ENCODE measurements at regions not wholly inside any gene's neighbourhood (a gene's known extent, or its start where the extent isn't known, plus 50 kb on each side); places are given as distances from the start of the nearest gene placed in this dataset.
"Not testable (repeated sequence)": the region's sequence is repeated elsewhere in the genome, so short reads cannot be mapped to it uniquely, and the experiment has no call there.

DNA sequence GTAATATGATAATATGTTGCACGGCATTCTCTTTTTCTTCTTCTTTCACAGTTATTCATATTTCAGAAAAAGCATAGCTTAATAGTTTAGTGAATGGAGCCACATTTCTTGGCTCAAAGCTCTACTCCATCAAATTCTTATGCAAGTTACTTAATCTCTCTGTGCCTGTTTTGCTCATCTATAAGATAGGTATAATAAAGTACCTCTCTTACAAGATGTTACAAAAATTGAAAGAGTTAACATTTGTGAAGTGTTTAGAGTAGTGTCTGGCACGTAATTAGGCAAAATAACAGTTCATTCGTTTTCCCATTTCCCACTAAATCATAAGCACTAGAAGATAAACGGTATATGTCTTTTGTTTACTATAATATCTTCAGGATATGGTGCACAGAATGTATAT, 1304.4 kb upstream of the EYS start:
- intact Hi-C loops (cut with DNase I), result no loop called here

DNA sequence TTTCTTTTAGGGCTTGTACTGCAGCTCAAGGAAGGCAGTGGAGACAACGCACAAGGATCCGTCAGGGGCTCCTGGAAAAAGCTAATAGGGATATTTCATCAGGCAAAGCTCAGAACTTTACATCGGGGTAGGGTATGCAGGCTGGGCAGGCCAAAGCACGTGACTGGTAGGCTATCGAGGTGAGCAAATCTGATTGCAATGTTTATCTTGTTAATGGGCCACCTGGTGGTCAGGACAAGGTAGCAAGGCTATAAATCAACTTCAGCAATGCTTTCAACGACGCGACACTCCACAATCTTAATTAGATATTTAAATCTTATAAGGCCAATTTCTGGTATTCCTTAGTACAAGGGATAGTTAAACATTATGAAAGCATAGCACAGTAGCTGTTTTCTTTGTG, 1302.8 kb upstream of the EYS start:
- no peak for ATAC-seq
- intact Hi-C loops (cut with DNase I), result no loop called here

More for the DNA sequence above, 1304.4 kb upstream of the EYS start:
- DNase-seq (ENCODE audit: low spot score) (no peak), ATAC-seq (no peak)

DNA sequence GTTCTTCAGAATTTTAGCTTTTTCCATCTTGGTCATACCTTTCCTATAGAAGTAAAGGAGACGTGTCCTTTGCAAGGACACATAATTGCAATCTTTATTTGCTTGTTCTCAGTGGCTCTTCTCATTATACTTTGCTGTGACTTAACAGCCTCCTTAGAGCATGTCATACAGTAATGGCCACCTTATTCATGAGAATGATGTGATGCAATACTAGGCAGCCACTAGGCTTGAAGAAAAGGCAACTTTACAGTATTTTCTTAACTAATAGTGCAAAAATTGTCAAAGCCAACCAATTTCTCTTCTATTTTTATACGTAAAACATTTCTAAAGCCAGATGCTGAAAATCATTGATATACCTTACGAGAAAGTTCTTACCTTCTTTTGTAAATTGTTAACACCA, 1296.8 kb upstream of the EYS start:
- intact Hi-C loops (cut with DNase I), result no loop called here
- ATAC-seq, result no peak
- no peak for DNase-seq (ENCODE audit: low spot score)

More for the DNA sequence above, 1302.8 kb upstream of the EYS start:
- no peak for DNase-seq (ENCODE audit: low spot score)

DNA sequence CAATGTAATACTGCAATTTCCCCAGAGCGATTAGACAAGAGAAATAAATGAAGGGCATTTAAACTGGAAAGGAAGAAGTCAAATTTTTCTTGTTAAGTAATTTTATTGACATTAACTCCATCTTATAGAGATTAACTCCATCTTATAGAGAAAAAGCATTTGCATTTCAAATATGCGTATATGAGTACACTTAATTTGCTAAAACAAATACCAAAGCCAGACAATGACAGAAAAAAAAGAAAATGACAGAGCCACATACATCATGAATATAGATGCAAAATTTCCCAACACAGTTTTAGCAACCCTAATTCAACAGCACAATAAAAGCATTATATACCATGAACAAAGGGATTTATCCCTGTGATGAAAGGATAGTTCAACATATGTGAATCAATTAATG, 1293.1 kb upstream of the EYS start:
- no peak for ATAC-seq
- intact Hi-C loops (cut with DNase I), result no loop called here

DNA sequence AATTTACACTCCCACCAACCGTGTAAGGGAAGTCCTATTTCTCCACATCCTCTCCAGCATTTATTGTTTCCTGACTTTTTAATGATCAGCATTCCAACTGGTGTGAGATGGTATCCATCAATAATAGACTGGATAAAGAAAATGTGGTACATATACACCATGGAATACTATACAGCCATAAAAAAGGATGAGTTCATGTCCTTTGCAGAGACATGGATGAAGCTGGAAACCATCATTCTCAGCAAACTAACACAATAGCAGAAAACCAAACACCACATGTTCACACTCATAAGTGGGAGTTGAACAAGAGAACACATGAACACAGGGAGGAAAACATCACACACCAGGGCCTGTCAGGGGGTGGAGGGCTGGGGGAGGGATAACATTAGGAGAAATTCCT, 1290.6 kb upstream of the EYS start:
- not testable (repeated sequence) for ATAC-seq

More for the DNA sequence above, 1293.1 kb upstream of the EYS start:
- DNase-seq (ENCODE audit: low spot score), result no peak

DNA sequence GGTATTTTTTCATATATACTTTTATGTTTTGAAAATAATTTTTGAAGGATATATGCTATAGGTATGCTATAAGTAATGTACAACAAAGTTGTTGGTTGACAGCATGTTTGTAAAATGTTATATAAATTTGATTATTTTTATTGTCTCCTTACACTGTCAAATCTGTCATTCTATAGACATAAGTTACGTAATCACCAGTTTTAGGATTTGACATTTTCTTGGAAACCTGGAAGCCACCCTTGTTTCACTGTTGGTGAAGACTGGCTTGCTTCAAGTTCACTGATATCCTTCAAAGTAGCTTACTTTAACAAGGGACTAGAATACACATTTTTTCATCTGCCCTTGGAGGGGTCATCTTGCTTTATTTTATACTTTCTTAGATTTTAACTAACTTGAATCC, 1288.6 kb upstream of the EYS start:
- no peak for ATAC-seq
- intact Hi-C loops (cut with DNase I), result no loop called here
- DNase-seq (ENCODE audit: low spot score), result no peak

More for the DNA sequence above, 1290.6 kb upstream of the EYS start:
- DNase-seq (ENCODE audit: low spot score); intact Hi-C loops (cut with DNase I): not testable (repeated sequence)

DNA sequence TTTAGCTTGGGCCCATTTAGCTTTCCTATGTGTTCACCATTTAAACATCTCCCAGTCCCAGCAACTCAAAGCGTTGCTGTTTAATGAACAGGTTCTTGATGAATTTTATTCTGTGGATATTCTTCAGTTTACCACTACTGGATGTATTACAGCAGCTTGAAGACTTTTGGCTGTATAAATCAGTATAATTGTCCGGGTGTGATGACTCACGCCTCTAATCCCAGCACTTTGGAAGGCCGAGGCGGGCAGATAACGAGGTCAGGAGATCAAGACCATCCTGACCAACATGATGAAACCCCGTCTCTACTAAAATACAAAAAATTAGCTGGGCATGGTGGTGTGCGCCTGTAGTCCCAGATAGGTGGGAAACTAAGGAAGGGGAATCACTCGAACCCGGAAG, 1286.7 kb upstream of the EYS start:
- ATAC-seq; DNase-seq (ENCODE audit: low spot score); intact Hi-C loops (cut with DNase I): not testable (repeated sequence)

DNA sequence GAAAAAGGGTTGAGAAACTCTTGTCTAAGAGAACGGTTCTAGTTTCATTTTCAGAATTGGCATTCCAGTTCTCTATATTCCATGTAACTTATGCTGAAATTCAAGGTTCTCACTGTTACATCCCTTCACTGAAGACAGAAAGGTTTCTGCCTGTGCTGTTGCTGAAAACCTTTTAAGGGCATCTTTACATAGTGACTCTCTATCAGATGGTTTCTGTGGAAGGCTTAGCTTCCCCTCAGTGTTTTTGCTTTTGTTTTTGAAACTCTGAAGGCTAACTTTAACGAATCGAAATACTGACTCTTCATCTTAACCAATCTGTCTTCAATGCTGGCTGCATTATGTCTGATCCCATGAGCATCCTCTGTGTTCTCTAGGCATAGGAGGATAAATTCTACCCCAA, 1286.2 kb upstream of the EYS start:
- no peak for ATAC-seq
- DNase-seq (ENCODE audit: low spot score), result no peak
- intact Hi-C loops (cut with DNase I), result no loop called here

DNA sequence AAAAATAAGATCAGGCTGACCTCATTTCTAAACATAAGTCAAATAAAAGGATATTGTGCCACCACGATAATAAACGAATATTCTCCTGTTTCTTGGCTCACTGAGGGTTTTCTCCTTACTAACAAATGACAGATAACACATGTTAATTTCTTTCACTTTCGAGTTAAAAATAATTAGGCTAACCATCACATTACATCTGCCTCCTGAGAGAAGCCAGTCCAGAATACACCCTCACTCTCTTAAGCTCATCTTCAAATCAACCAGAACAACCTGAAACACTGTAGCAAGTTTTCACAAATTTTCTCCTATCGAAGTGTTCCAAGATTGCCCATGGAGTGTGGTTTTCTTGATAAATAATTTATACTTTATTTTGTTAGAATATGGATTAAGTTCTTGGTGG, 1285.6 kb upstream of the EYS start:
- intact Hi-C loops (cut with DNase I), result no loop called here
- ATAC-seq, result no peak

DNA sequence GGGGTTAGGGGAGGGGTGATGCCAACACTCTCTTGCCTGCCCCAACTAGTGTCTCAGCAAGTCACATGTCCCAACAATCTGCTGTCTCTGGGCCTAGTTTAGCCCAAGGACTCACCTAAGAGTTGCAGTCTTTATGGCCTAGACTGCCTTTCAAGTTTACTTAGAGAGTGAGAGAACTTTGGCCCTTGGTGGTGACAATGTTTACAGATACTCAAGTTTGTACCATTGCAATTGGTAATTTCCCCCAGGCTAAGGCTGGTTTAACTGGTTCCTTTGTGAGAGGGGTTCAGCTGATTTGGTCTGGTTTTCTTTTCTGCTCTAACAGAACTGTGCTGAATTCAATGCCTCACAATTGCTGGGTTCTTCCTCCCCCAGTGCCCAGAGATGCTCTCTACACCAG, 1279.9 kb upstream of the EYS start:
- no peak for ATAC-seq
- no peak for DNase-seq (ENCODE audit: low spot score)
- intact Hi-C loops (cut with DNase I), result no loop called here

More for the DNA sequence above, 1285.6 kb upstream of the EYS start:
- DNase-seq (ENCODE audit: low spot score), result no peak

DNA sequence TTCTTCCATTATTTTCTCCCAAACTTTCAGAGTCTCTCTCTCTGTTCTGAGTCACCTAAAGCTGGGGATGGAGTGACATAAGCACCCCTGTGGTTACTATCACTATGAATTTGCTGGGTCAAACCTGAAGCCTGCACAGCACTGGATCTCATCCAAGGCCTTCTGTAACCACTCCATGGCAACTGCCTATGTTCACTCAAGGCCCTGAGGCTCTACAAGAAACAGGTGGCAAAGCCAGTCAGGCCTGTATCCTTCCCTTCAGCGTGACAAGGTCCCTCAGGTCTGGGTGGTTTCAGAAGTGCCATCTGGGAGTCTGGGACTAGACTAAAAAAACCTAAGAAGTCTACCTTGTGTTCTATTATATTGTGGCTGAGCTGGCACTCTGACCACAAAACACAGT, 1278.8 kb upstream of the EYS start:
- intact Hi-C loops (cut with DNase I), result no loop called here
- ATAC-seq (no peak), DNase-seq (ENCODE audit: low spot score) (no peak)

DNA sequence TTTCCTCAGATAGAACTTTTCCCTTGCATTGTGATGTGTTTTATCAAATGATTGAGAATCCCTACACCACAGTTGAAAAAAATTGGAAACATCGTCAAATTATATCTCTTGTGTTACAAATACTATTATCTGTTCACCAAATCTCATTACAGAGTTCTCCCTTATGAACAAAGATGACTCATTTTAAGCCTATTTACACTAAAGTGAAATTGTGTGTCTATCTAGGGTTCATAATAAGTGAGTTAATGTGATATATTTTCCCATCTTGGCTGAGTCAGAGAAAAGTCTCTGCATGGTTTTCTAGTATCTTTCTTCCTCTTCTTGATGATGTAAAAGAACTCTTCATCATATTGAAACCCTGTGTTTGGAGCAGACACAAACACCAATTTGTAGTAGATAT, 1263.3 kb upstream of the EYS start:
- intact Hi-C loops (cut with DNase I), result no loop called here
- ATAC-seq (no peak), DNase-seq (ENCODE audit: low spot score) (no peak)

DNA sequence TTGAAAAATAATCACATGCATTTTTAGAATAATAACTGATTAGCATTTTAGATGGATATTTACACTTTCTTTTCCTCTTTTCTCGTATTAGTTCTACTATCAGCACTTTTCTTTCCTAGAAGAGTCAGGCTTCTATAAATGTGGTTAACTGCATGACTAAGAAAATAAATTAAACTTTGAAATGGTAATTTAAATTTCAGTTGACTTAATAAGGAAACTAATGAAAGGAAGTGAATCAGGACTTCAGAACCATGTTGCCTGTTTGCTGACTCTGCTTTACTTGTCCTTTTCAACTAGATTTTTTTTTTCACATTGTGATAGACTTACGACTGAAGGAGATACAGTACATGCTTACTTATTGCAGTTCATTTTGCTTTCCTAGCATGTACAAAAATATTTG, 1258.2 kb upstream of the EYS start:
- DNase-seq (ENCODE audit: low spot score) (no peak), ATAC-seq (no peak)
- intact Hi-C loops (cut with DNase I), result no loop called here

DNA sequence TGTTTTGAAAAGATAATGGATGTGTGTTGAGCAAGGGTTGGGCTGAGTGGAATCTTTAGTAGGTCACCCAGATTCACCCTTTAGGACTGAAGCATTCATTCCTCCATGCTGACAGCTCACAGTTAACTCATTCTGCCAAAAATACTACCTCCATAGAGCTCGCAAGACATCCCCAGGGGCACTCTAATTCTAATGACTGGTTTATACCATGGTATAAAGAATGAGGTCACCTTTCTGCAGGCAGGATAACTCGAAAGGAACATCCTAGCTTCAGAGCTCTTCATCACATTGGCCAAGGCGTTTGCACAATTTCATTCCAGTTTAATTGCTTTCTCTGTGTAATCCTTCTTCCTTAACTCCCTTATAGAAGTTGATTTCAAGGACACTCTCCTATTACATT, 1257.2 kb upstream of the EYS start:
- intact Hi-C loops (cut with DNase I), result no loop called here
- no peak for DNase-seq (ENCODE audit: low spot score)

DNA sequence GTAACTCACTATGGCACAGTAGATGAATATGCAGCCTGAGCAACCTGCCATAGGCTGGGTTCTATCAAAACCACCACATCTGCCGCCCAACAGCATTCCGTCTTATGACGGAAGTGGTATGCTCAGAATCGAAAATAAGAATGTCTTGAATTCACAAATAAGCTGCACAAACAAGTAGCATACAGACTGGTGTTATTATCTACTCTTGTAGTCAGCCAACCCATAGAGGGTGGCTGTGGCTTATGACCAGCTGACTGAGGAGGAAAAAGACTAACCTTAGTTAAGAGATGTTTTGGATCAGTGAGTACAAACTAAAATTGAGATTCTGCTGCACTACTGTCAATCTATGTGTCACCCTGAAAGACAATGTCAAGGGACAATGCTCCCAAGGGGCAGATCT, 1255.1 kb upstream of the EYS start:
- ATAC-seq (no peak), DNase-seq (ENCODE audit: low spot score) (no peak)
- intact Hi-C loops (cut with DNase I), result no loop called here

More for the DNA sequence above, 1257.2 kb upstream of the EYS start:
- ATAC-seq, result no peak

DNA sequence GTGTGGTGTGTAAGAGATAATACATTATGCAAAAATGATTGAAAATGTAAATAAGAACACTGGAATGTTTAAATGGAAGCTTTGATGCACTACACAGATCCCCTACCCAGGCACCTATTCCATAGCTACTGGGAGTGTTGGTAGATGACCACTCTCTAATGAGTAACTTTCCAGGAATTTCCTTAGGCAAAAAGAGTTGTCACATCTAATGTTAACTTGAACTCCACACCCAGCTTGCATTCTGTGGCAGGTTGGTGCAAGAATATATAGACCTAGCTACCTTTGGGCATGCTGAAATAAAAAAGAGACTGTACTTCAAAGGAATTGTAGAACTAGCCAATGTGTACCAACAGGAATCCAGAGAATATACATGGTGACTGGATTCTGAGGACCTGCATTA, 1254.2 kb upstream of the EYS start:
- intact Hi-C loops (cut with DNase I), result no loop called here
- no peak for DNase-seq (ENCODE audit: low spot score)
- ATAC-seq, result no peak

DNA sequence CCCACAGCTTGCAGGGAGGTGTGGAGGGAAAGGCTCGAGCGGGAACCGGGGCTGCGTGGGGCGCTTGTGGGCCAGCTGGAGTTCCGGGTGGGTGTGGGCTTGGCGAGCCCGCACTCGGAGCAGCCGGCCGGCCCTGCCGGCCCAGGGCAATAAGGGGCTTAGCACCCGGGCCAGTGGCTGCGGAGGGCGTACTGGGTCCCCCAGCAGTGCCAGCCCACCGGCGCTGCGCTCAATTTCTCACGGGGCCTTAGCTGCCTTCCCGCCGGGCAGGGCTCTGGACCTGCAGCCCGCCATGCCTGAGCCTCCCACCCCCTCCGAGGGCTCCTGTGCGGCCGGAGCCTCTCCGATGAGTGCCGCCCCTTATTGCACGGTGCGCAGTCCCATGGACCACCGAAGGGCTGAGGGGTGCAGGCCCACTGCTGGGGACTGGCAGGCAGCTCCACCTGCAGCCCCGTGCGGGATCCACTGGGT, 1242.2 kb upstream of the EYS start:
- DNase-seq (ENCODE audit: low spot score), result no peak
- no peak for ATAC-seq
- intact Hi-C loops (cut with DNase I), result no loop called here

DNA sequence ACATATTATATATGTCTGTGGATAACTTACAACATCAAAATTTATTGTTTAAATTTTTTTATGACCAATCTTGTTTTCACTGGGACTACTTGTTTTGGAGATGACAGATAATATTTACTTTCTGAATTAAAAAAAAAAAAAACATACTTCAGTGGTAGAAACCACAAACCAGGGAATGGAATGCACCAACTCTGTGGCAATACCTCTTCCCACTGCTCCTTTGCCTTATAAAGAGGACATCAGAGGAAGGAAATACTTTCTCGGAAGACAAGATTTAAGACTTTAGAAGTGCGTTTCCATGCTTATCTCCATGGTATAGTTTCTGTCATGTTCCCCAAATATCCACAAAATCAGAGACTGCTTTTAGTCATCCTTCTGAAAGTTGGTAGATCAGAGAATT, 1241.1 kb upstream of the EYS start:
- intact Hi-C loops (cut with DNase I), result no loop called here
- no peak for ATAC-seq

DNA sequence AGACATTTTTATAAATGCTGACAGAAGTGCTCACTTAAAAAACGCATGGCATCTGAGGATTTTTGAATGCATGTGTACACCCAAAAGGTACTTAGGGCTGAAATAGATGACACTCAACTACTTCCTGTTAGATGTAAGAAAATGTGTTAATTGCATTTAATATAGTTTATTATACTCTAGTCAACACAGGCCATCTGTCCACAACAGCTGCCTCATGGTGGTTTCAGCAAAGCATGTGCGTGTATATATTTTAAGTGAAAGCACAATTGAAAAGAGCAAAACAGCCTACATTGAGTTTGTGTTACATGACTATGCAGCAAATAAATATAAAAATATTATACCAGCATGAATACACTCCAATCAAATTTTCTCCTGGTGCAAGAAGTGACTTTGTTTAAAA, 1233.0 kb upstream of the EYS start:
- no peak for ATAC-seq
- intact Hi-C loops (cut with DNase I), result no loop called here
- DNase-seq (ENCODE audit: low spot score), result no peak

More for the DNA sequence above, 1241.1 kb upstream of the EYS start:
- DNase-seq (ENCODE audit: low spot score), result no peak

DNA sequence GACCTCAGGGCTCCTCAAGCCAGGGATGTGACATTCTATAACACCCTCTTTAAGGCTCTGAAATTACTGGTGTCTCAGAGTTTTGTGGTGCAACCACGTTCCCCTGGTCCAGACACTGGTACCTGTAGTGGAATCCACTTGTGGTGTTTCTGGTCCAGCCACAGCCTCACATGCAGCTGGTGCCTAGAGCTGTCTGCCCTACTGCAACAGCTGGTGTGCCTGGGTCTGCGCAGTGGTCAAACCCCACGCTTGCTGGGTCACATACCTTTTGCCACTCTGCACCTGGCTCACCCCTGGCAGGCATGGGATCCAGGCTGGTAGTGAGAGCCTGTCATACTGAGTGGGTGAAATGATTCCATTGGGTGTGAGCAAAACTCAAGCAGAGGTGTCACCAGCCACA, 1230.2 kb upstream of the EYS start:
- intact Hi-C loops (cut with DNase I), result no loop called here
- no peak for ATAC-seq

DNA sequence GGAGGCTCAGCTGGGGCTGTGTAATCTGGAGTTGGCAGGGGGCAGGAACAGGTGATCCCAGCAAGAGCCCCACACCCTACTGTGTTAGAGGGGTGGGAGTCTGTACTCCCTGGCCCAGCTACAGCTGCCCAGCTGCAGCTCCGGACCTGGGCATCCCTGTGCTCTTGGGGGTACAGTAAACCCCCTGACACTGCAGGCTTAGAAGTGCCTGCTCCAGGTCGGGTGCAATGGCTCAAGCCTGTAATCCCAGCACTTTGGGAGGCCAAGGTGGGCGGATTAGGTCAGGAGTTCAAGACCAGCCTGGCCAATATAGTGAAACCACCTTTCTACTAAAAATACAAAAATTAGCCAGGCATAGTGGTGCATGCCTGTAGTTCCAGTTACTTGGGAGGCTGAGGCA, 1228.6 kb upstream of the EYS start:
- intact Hi-C loops (cut with DNase I), result no loop called here
- DNase-seq (ENCODE audit: low spot score), result no peak
- ATAC-seq, result no peak

More for the DNA sequence above, 1230.2 kb upstream of the EYS start:
- DNase-seq (ENCODE audit: low spot score), result no peak

DNA sequence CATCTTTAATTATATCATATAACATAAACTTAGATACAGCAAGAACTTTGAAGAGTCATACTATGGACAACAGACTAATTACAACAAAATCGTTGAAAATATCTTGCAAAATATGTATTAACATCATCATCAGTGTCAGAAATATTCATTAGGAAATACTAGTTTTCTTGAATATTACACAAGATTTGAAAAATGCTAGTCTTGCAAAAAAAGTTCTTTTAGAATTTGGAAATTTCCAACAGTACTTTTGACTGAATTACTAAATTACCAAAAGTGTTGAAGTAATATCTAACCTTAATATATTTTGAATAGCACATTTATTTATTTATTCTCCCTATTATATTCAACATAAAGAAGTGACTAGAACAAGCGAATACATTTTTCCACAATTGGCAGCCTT, 1224.8 kb upstream of the EYS start:
- no peak for DNase-seq (ENCODE audit: low spot score)
- ATAC-seq, result no peak
- intact Hi-C loops (cut with DNase I), result no loop called here
